RWPE1 (cell line): ENCODE measurements at regions not wholly inside any gene's neighbourhood (a gene's known extent, or its start where the extent isn't known, plus 50 kb on each side); places are given as distances from the start of the nearest gene placed in this dataset.

Experiments
- CTCF ChIA-PET: fragments of 350-600 bp; sonication (Branson Sonifier 250); formaldehyde crosslinking; extraction: SDS; loops from one replicate; lab custom pipeline; 2021; lab: Yijun Ruan, JAX
- POLR2A ChIA-PET: fragments of 400-600 bp; formaldehyde crosslinking; extraction: SDS; loops from one replicate; lab custom pipeline; 2020; ENCODE audit warnings: antibody characterized with exemption; ENCODE audit not compliant: low non-redundant PET; lab: Yijun Ruan, JAX
- DNase-seq: peaks from one replicate; pipeline ENCODE4 v3.0.0; 2012; ENCODE audit warnings: low spot score
- H3K27ac ChIP-seq: fragments of 450-650 bp; 2 replicates; pipeline ENCODE4 v1.5.1; 2017
- CTCF ChIP-seq: fragments of 450-650 bp; conservative IDR thresholded peaks from 2 replicates; pipeline ENCODE4 v1.5.1; 2017; ENCODE audit warnings: low read depth, mild to moderate bottlenecking

DNA sequence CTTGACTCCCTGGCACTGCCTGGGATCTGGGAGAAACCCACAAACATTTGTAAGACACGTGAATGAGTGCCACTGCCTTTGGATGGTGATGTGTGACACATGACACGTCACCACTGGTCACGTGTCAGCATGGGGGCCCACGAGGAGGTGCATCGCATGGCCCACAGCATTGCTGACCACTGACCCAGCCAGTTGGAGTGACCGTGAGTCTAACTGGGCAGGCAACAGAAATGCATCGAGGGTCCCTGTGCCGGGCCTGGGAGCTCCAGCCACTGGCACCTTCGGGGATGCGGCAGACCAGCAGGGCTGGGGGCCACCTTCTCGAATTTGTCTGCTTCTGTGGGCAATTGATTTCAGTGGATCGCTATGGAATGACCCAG, 121.9 kb upstream of the HDAC4 start:
- DNase-seq: no peak
- no peak overlapping the region for H3K27ac ChIP-seq
- ChIA-PET POLR2A (no interaction called here), CTCF (no interaction called here)
- TF ChIP-seq CTCF: no peak

GRCh38 chr2:239522002-239522739, 121.4 kb upstream of the HDAC4 start:
- no peak overlapping the region for H3K27ac ChIP-seq
- POLR2A ChIA-PET: no interaction called here
- no peak for DNase-seq
- CTCF ChIA-PET: no interaction called here
- no peak for TF ChIP-seq CTCF

- CTCF ChIA-PET: interaction anchor here (0.8 kb wide), 1 partner anchor 13 kb away, joined by 3 read pairs; no protein-coding TSS in a partner anchor
- DNase-seq: no peak
- POLR2A ChIA-PET: no interaction called here
- H3K27ac ChIP-seq: no peak overlapping the region
- no peak for TF ChIP-seq CTCF
These were observed 120.6 kb upstream of the HDAC4 start for GRCh38 chr2:239521518-239521815.

DNA sequence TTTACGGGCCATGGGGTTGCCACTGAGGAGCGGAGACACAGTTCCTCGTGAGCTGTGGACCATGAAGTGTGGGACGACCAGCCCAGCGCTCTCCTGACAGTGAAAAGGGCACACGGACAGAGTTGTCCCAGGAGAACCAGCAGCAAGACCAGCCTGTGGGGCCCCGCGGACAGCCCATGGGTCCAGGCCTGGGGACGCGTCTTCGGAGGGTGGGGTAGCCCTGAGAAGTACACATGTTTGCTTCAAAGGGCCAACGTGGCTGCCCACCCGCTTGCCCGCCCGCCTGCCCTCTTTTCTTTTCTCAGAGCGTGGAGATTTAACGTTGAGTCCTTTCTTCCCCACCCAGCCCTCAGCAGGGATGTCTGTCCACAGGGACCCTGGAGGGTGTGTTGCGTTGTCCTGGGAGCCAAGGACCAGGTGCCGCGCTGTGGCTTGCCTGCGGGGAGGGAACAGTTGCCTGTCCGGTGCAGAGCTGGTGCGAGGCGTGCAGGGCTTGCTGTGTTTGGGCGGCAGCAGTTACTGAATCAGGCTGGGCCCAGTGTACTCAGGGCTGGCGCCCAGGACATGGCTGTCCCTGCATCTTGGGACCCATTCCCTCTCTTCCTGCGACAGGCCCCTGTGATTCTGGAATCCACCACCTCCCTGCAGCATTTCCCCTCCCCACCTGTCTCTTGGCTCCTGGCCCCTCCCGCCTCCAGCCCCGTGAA, 120.1 kb upstream of the HDAC4 start:
- no peak overlapping the region for H3K27ac ChIP-seq
- DNase-seq: no peak
- POLR2A ChIA-PET: no interaction called here
- TF ChIP-seq CTCF: no peak
- CTCF ChIA-PET: interaction anchor here (0.8 kb wide), 1 partner anchor 14 kb away, joined by 3 read pairs; no protein-coding TSS in a partner anchor

GRCh38 chr2:239519921-239520585, 119.2 kb upstream of the HDAC4 start:
- CTCF ChIA-PET: no interaction called here
- H3K27ac ChIP-seq: no peak overlapping the region
- DNase-seq: no peak
- TF ChIP-seq CTCF: no peak
- POLR2A ChIA-PET: no interaction called here

DNA sequence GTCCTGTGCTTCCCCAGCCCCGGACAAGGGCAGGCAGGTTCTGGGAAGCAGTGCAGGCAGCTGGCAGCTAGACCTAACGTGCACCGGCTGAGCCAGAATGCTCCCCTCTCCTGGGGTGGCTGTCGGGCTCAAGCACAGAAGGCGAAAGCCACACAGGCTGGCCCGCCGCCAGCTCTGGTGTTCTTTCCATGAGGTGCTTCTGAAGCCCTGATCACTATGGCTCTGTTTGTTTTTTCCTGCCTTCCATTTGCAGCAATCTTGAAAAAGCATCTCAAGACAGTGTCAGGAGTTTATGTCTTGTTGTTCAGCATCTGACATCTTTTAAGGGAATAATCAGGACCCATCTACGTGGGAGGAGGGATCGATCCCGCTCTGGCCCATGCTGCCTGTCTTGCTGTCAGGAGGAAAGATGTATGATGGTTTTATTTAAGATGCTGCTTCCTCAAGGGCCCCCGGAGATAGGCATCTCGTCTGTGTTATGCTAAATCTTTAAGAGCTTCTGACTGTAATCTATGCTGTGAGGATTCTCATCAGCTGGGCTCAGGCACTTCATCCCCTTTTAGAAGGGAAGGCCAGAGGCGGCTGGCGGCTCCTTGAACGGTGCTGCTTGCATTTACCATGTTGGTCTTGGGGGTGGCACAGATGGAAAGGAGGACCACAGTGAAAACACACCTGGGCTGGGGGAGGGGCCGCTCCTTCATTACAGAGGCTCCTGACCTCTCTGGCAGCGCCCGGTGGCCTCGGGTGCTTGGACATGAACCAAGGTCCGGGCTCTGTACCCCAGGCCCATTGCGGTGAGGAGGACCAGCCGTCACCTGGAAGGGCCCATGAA, 118.5 kb upstream of the HDAC4 start:
- H3K27ac ChIP-seq: no peak overlapping the region
- ChIA-PET POLR2A (interaction anchor here (0.6 kb wide), 1 partner anchor 347 kb away, joined by 3 read pairs; no protein-coding TSS in a partner anchor), CTCF (no interaction called here)
- no peak for DNase-seq
- no peak for TF ChIP-seq CTCF
